ENCODE measurements at regions not wholly inside any gene's neighbourhood (a gene's known extent, or its start where the extent isn't known, plus 50 kb on each side); places are given as distances from the start of the nearest gene placed in this dataset.

DNA sequence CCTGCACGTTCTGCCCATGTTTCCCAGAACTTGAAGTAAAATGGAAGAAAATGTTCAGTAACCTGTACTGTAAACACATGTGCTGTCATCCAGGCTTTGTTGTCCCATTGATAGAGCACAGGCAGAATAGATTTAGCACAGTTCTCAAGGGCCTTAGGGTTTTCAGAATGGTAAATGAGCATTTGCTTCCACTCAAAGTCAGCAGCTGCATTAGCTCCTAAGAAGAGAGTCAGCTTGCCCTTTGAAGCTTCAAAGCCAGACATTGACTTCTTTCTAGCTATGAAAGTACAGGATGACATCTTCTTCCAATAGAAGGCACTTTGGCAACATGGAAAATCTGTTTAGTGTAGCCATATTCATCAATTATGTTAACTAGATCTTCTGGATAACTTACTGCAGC lies 76.2 kb upstream of the TMEM108 start:
- TF ChIP-seq, protein P1, sequence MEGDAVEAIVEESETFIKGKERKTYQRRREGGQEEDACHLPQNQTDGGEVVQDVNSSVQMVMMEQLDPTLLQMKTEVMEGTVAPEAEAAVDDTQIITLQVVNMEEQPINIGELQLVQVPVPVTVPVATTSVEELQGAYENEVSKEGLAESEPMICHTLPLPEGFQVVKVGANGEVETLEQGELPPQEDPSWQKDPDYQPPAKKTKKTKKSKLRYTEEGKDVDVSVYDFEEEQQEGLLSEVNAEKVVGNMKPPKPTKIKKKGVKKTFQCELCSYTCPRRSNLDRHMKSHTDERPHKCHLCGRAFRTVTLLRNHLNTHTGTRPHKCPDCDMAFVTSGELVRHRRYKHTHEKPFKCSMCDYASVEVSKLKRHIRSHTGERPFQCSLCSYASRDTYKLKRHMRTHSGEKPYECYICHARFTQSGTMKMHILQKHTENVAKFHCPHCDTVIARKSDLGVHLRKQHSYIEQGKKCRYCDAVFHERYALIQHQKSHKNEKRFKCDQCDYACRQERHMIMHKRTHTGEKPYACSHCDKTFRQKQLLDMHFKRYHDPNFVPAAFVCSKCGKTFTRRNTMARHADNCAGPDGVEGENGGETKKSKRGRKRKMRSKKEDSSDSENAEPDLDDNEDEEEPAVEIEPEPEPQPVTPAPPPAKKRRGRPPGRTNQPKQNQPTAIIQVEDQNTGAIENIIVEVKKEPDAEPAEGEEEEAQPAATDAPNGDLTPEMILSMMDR (IDR thresholded peaks at IDR 0.05) = no peak
- TF ChIP-seq POLR2AphosphoS5 (IDR thresholded peaks at IDR 0.05) (no peak), POLR2A (IDR thresholded peaks at IDR 0.05) (no peak)

Measured in prostate gland (tissue), 2 donors.